ENCODE measurements at regions not wholly inside any gene's neighbourhood (a gene's known extent, or its start where the extent isn't known, plus 50 kb on each side); places are given as distances from the start of the nearest gene placed in this dataset.

GRCh38 chr4:12459126-12459525 is 1025.0 kb downstream of the RAB28 start:
- DNase-seq (ENCODE audit: low read depth, low spot score) = no peak
- Histone ChIP-seq H3K4me2 (ENCODE audit: control insufficient read depth, extremely low read depth, insufficient read depth, low read depth, low read length) (no peak overlapping the region), H3K9ac (ENCODE audit: control insufficient read depth, extremely low read depth, insufficient read depth, low read length) (no peak overlapping the region), H3K4me1 (ENCODE audit: control insufficient read depth, extremely low read depth, insufficient read depth, low read length) (no peaks in the 10 kb centered on the region), H3K27me3 (ENCODE audit: control insufficient read depth, extremely low read depth, insufficient read depth, low read length) (no peaks in the 10 kb centered on the region), H3K9me1 (ENCODE audit: control insufficient read depth, extremely low read depth, insufficient read depth, low read length) (no peaks in the 10 kb centered on the region), H3K36me3 (ENCODE audit: control insufficient read depth in 2 of 2, extremely low read depth in 1 of 2, insufficient read depth in 2 of 2, low read length in 2 of 2) (no peaks in the 10 kb centered on the region), H2AFZ (ENCODE audit: control insufficient read depth, low read length) (no peak overlapping the region), H3K27ac (ENCODE audit: control insufficient read depth, insufficient read depth, low read length) (no peak overlapping the region), H3K79me2 (ENCODE audit: control insufficient read depth, insufficient read depth, low read length) (no peaks in the 10 kb centered on the region), H3K4me3 (ENCODE audit: control insufficient read depth in 2 of 3, extremely low read depth in 1 of 3, insufficient read depth in 2 of 3, low read depth in 1 of 3, low read length in 3 of 3) (no peak overlapping the region), H3K9me3 (ENCODE audit: control insufficient read depth, low read depth, low read length) (no peaks in the 10 kb centered on the region), H4K20me1 (ENCODE audit: control insufficient read depth, extremely low read depth, insufficient read depth, low read length) (no peaks in the 10 kb centered on the region)
- no peak for FAIRE-seq
- dilution Hi-C loops (cut with MboI; ENCODE audit: extremely low pct_ligation_motif_present, low sequenced_read_pairs) = no loop called here
- TF ChIP-seq CTCF (optimal IDR thresholded peaks at IDR 0.05 in 1 of 3, IDR thresholded peaks at IDR 0.05 in 1 of 3, conservative IDR thresholded peaks at IDR 0.05 in 1 of 3; ENCODE audit: extremely low read depth in 1 of 3, insufficient read depth in 2 of 3, low read length in 3 of 3) (no peak), EZH2 (IDR thresholded peaks at IDR 0.05; ENCODE audit: low read length) (no peak)

- Histone ChIP-seq H4K20me1 (ENCODE audit: control insufficient read depth, extremely low read depth, insufficient read depth, low read length) (no peaks in the 10 kb centered on the region), H3K36me3 (ENCODE audit: control insufficient read depth in 2 of 2, extremely low read depth in 1 of 2, insufficient read depth in 2 of 2, low read length in 2 of 2) (no peaks in the 10 kb centered on the region), H3K4me2 (ENCODE audit: control insufficient read depth, extremely low read depth, insufficient read depth, low read depth, low read length) (no peak overlapping the region), H3K9ac (ENCODE audit: control insufficient read depth, extremely low read depth, insufficient read depth, low read length) (no peak overlapping the region), H3K27ac (ENCODE audit: control insufficient read depth, insufficient read depth, low read length) (no peak overlapping the region), H3K9me3 (ENCODE audit: control insufficient read depth, low read depth, low read length) (no peaks in the 10 kb centered on the region), H3K79me2 (ENCODE audit: control insufficient read depth, insufficient read depth, low read length) (no peaks in the 10 kb centered on the region), H3K4me3 (ENCODE audit: control insufficient read depth in 2 of 3, extremely low read depth in 1 of 3, insufficient read depth in 2 of 3, low read depth in 1 of 3, low read length in 3 of 3) (no peak overlapping the region), H3K27me3 (ENCODE audit: control insufficient read depth, extremely low read depth, insufficient read depth, low read length) (no peaks in the 10 kb centered on the region), H2AFZ (ENCODE audit: control insufficient read depth, low read length) (no peak overlapping the region), H3K4me1 (ENCODE audit: control insufficient read depth, extremely low read depth, insufficient read depth, low read length) (no peaks in the 10 kb centered on the region), H3K9me1 (ENCODE audit: control insufficient read depth, extremely low read depth, insufficient read depth, low read length) (no peaks in the 10 kb centered on the region)
- FAIRE-seq = no peak
- dilution Hi-C loops (cut with MboI; ENCODE audit: extremely low pct_ligation_motif_present, low sequenced_read_pairs) = no loop called here
- no peak for DNase-seq (ENCODE audit: low read depth, low spot score)
- TF ChIP-seq CTCF (optimal IDR thresholded peaks at IDR 0.05 in 1 of 3, IDR thresholded peaks at IDR 0.05 in 1 of 3, conservative IDR thresholded peaks at IDR 0.05 in 1 of 3; ENCODE audit: extremely low read depth in 1 of 3, insufficient read depth in 2 of 3, low read length in 3 of 3) (no peak), EZH2 (IDR thresholded peaks at IDR 0.05; ENCODE audit: low read length) (no peak)
Observed at GRCh38 chr4:12458621-12459020, 1025.5 kb downstream of the RAB28 start.

Measured in keratinocyte (primary cell).